SK-N-SH treated with all-trans-retinoic acid at 6 μM for 48 hours (cell line): ENCODE measurements at regions not wholly inside any gene's neighbourhood (a gene's known extent, or its start where the extent isn't known, plus 50 kb on each side); places are given as distances from the start of the nearest gene placed in this dataset.

Experiments
- ATAC-seq: fragments of 200-7000 bp; cut with Tn5 transposase; 3 replicates; pipeline ENCODE4 v1.9.1; 2020; ENCODE audit warnings: mild to moderate bottlenecking, moderate library complexity
- ARNTL ChIP-seq: fragments of 450-650 bp; formaldehyde crosslinking; IDR thresholded peaks from 2 replicates; pipeline ENCODE4 v1.5.0; 2020; ENCODE audit warnings: low read depth, mild to moderate bottlenecking, moderate library complexity, borderline replicate concordance
- BACH2 ChIP-seq: fragments of 250-450 bp; sonication (Bioruptor Pico); IDR thresholded peaks from 2 replicates; pipeline ENCODE4 v1.9.0; 2021; ENCODE audit warnings: mild to moderate bottlenecking, borderline replicate concordance
- ESRRG ChIP-seq: fragments of 250-450 bp; sonication (Bioruptor Pico); IDR thresholded peaks from 2 replicates; pipeline ENCODE4 v1.6.1; 2021; ENCODE audit warnings: mild to moderate bottlenecking
- GLIS3 ChIP-seq: fragments of 250-450 bp; sonication (Bioruptor Pico); IDR thresholded peaks from 2 replicates; pipeline ENCODE4 v1.5.0; 2020; ENCODE audit warnings: mild to moderate bottlenecking, moderate library complexity
- PPARA ChIP-seq: fragments of 250-450 bp; sonication (Bioruptor Pico); IDR thresholded peaks from 2 replicates; pipeline ENCODE4 v1.5.0; 2020; ENCODE audit warnings: mild to moderate bottlenecking, borderline replicate concordance
- SNAI2 ChIP-seq: fragments of 250-450 bp; sonication (Bioruptor Pico); IDR thresholded peaks from 2 replicates; pipeline ENCODE4 v1.5.0; 2020; ENCODE audit warnings: mild to moderate bottlenecking, moderate library complexity
- TCF4 ChIP-seq: fragments of 250-450 bp; sonication (Bioruptor Pico); IDR thresholded peaks from 2 replicates; pipeline ENCODE4 v1.8.0; 2021; ENCODE audit warnings: mild to moderate bottlenecking, moderate library complexity, borderline replicate concordance
- TOX ChIP-seq: fragments of 250-450 bp; sonication (Bioruptor Pico); IDR thresholded peaks from 2 replicates; pipeline ENCODE4 v1.8.0; 2021; ENCODE audit warnings: mild to moderate bottlenecking, moderate library complexity, borderline replicate concordance
- ZC3H10 ChIP-seq: fragments of 250-450 bp; sonication (Bioruptor Pico); IDR thresholded peaks from 2 replicates; pipeline ENCODE4 v1.5.1; 2021; ENCODE audit warnings: mild to moderate bottlenecking, moderate library complexity
- ZFP3 ChIP-seq: fragments of 250-450 bp; sonication (Bioruptor Pico); IDR thresholded peaks from 2 replicates; pipeline ENCODE4 v1.5.0; 2020; ENCODE audit warnings: mild to moderate bottlenecking, moderate library complexity
- ZFP30 ChIP-seq: fragments of 450-650 bp; formaldehyde crosslinking; IDR thresholded peaks from 2 replicates; pipeline ENCODE4 v1.5.0; 2022; ENCODE audit warnings: mild to moderate bottlenecking, moderate library complexity
- ZNF565 ChIP-seq: fragments of 450-650 bp; formaldehyde crosslinking; conservative IDR thresholded peaks from 2 replicates; pipeline ENCODE4 v1.5.0; 2020; ENCODE audit warnings: low read depth, mild to moderate bottlenecking, moderate library complexity
- ZNF70 ChIP-seq: fragments of 450-650 bp; formaldehyde crosslinking; IDR thresholded peaks from 2 replicates; pipeline ENCODE4 v1.5.0; 2020; ENCODE audit warnings: mild to moderate bottlenecking, moderate library complexity
- ZNF8 ChIP-seq: fragments of 450-650 bp; formaldehyde crosslinking; IDR thresholded peaks from 2 replicates; pipeline ENCODE4 v1.5.0; 2020; ENCODE audit warnings: mild to moderate bottlenecking, moderate library complexity
- TF ChIP-seq, protein P1 (sequence below): fragments of 250-450 bp; sonication (Bioruptor Pico); IDR thresholded peaks from 2 replicates; pipeline ENCODE4 v1.5.1; 2020; ENCODE audit warnings: low read depth, mild to moderate bottlenecking, moderate library complexity
- TF ChIP-seq, protein P2 (sequence below): fragments of 250-450 bp; sonication (Bioruptor Pico); IDR thresholded peaks from 2 replicates; pipeline ENCODE4 v1.8.0; 2020; ENCODE audit warnings: mild to moderate bottlenecking, moderate library complexity, borderline replicate concordance
- TF ChIP-seq, protein P3 (sequence below): fragments of 250-450 bp; sonication (Bioruptor Pico); IDR thresholded peaks from 2 replicates; pipeline ENCODE4 v1.8.0; 2021; ENCODE audit warnings: low read depth, mild to moderate bottlenecking, moderate library complexity, borderline replicate concordance
- TF ChIP-seq, protein P4 (sequence below): fragments of 250-450 bp; sonication (Bioruptor Pico); IDR thresholded peaks from 2 replicates; pipeline ENCODE4 v1.5.1; 2021; ENCODE audit warnings: mild to moderate bottlenecking, moderate library complexity

DNA sequence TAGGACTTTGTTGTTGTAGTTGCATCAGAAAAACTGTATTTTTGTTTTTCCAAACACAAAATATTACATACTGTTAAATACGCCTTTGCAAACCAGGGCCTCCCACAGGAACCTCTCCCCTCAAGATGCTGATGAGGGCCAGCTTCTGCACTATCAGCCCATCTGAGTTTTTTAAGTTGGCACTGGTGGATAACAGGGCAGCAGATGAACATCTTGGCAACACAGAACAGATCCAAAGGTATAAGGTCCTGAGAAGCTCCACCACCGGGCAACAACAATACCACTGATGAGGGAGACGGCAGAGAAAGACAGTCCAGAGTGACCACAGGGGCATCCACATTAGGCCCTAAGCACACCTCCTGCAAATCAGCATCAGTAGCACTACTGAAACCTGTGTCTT lies 177.7 kb downstream of the DLL1 start:
- no peak for TF ChIP-seq ZNF70 (CRISPR knock-in tag)
- no peak for TF ChIP-seq TCF4 (CRISPR knock-in tag)
- no peak for ATAC-seq

DNA sequence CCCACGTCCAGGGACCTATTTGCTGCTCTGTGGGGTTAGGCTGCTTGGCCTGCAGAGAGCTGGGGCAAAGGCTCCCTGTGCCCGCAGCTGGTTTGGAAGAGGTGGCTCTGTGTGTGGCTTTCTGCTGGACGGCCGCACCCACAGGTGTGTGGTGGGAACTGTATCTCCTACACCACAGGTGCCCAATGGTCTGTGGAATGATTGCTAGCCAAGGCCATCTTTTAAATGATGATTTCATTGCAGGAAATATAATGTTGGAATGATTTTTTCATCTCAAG lies 178.4 kb downstream of the DLL1 start:
- no peak for ATAC-seq
- TF ChIP-seq ZFP30 (no peak), BACH2 (no peak), TCF4 (CRISPR knock-in tag) (no peak), ZNF70 (CRISPR knock-in tag) (no peak), TOX (no peak), GLIS3 (CRISPR knock-in tag) (no peak), ZNF565 (no peak)
- TF ChIP-seq, protein P1, sequence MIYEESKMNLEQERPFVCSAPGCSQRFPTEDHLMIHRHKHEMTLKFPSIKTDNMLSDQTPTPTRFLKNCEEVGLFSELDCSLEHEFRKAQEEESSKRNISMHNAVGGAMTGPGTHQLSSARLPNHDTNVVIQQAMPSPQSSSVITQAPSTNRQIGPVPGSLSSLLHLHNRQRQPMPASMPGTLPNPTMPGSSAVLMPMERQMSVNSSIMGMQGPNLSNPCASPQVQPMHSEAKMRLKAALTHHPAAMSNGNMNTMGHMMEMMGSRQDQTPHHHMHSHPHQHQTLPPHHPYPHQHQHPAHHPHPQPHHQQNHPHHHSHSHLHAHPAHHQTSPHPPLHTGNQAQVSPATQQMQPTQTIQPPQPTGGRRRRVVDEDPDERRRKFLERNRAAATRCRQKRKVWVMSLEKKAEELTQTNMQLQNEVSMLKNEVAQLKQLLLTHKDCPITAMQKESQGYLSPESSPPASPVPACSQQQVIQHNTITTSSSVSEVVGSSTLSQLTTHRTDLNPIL (CRISPR knock-in tag) = no peak
- TF ChIP-seq, protein P2, sequence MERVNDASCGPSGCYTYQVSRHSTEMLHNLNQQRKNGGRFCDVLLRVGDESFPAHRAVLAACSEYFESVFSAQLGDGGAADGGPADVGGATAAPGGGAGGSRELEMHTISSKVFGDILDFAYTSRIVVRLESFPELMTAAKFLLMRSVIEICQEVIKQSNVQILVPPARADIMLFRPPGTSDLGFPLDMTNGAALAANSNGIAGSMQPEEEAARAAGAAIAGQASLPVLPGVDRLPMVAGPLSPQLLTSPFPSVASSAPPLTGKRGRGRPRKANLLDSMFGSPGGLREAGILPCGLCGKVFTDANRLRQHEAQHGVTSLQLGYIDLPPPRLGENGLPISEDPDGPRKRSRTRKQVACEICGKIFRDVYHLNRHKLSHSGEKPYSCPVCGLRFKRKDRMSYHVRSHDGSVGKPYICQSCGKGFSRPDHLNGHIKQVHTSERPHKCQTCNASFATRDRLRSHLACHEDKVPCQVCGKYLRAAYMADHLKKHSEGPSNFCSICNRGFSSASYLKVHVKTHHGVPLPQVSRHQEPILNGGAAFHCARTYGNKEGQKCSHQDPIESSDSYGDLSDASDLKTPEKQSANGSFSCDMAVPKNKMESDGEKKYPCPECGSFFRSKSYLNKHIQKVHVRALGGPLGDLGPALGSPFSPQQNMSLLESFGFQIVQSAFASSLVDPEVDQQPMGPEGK (CRISPR knock-in tag) = no peak
- TF ChIP-seq, protein P3, sequence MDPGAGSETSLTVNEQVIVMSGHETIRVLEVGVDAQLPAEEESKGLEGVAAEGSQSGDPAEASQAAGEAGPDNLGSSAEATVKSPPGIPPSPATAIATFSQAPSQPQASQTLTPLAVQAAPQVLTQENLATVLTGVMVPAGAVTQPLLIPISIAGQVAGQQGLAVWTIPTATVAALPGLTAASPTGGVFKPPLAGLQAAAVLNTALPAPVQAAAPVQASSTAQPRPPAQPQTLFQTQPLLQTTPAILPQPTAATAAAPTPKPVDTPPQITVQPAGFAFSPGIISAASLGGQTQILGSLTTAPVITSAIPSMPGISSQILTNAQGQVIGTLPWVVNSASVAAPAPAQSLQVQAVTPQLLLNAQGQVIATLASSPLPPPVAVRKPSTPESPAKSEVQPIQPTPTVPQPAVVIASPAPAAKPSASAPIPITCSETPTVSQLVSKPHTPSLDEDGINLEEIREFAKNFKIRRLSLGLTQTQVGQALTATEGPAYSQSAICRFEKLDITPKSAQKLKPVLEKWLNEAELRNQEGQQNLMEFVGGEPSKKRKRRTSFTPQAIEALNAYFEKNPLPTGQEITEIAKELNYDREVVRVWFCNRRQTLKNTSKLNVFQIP = no peak

DNA sequence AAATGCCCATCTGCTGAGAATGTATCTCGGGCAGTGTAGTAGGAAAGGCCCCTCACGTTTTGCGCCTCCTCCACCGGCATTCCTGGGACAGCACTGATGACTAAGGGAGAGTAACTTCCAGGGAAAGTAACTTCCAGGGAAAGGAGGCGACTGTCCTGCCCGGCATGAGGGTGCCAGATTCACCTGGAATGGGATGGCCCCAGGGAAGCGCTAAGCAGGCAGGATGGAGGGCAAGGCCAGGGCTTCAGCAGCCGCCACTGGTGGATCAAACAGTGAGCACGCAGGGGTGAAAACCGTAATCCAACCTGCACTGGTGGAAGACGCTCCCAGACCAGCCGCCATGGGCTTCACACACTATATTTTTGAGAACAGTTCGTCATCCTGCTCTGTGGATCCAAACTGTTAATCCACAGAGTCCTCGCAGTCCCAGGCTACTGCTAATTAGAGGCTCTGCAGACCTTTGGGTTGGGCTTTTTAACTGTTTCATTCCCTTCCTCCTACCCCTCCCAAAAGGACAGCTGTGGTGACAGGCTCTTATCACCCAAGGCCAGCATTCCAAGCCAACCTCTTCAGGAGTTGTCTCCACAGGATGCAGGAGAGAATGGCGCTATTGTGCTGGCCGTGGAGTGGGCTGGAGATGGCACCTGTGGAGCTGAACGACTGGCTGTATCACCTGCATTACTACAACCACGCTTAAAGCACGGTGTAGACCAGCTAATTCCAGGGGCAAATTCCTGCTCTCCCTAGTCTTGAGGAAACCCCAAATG lies 178.9 kb downstream of the DLL1 start:
- no peak for ATAC-seq
- TF ChIP-seq GLIS3 (CRISPR knock-in tag) = no peak
- TF ChIP-seq, protein P4, sequence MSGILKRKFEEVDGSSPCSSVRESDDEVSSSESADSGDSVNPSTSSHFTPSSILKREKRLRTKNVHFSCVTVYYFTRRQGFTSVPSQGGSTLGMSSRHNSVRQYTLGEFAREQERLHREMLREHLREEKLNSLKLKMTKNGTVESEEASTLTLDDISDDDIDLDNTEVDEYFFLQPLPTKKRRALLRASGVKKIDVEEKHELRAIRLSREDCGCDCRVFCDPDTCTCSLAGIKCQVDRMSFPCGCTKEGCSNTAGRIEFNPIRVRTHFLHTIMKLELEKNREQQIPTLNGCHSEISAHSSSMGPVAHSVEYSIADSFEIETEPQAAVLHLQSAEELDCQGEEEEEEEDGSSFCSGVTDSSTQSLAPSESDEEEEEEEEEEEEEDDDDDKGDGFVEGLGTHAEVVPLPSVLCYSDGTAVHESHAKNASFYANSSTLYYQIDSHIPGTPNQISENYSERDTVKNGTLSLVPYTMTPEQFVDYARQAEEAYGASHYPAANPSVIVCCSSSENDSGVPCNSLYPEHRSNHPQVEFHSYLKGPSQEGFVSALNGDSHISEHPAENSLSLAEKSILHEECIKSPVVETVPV = no peak
- TF ChIP-seq ZFP30 = no peak
- no peak for TF ChIP-seq ZNF8 (CRISPR knock-in tag)
- TF ChIP-seq, protein P3 = no peak
- TF ChIP-seq ARNTL (CRISPR knock-in tag) = no peak
- TF ChIP-seq ZNF565 = no peak
- TF ChIP-seq, protein P2 (CRISPR knock-in tag) = no peak
- TF ChIP-seq TOX = no peak
- TF ChIP-seq ZC3H10 (CRISPR knock-in tag) = no peak
- TF ChIP-seq SNAI2 (CRISPR knock-in tag) = no peak
- no peak for TF ChIP-seq ZFP3 (CRISPR knock-in tag)
- TF ChIP-seq, protein P1 (CRISPR knock-in tag) = no peak
- TF ChIP-seq ZNF70 (CRISPR knock-in tag) = no peak
- TF ChIP-seq ESRRG = no peak
- TF ChIP-seq PPARA = no peak
- TF ChIP-seq BACH2 = no peak
